ENCODE measurements at regions not wholly inside any gene's neighbourhood (a gene's known extent, or its start where the extent isn't known, plus 50 kb on each side); places are given as distances from the start of the nearest gene placed in this dataset.

DNA sequence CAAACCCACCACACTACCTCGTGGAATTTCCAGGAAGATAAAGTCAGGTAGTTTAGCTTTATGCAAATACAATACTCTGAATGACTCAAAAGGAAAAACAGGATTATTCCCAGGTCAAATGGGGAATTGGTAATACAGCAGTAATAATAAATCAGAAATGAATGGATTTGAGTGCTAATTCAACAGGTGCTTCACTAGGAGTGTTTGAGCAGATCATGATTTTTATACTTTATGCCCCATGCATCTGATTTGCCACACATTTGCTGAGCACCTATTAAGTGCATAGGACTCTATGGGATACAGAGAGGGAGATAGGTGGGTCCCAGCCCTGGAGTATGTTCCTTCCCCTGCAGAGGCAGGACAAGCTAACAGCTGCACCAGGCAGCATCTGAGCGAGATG, 381.4 kb upstream of the PODXL start:
- TF ChIP-seq EZH2 (IDR thresholded peaks at IDR 0.05; ENCODE audit: low read length), result no peak
- TF ChIP-seq, protein P1, sequence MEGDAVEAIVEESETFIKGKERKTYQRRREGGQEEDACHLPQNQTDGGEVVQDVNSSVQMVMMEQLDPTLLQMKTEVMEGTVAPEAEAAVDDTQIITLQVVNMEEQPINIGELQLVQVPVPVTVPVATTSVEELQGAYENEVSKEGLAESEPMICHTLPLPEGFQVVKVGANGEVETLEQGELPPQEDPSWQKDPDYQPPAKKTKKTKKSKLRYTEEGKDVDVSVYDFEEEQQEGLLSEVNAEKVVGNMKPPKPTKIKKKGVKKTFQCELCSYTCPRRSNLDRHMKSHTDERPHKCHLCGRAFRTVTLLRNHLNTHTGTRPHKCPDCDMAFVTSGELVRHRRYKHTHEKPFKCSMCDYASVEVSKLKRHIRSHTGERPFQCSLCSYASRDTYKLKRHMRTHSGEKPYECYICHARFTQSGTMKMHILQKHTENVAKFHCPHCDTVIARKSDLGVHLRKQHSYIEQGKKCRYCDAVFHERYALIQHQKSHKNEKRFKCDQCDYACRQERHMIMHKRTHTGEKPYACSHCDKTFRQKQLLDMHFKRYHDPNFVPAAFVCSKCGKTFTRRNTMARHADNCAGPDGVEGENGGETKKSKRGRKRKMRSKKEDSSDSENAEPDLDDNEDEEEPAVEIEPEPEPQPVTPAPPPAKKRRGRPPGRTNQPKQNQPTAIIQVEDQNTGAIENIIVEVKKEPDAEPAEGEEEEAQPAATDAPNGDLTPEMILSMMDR (optimal IDR thresholded peaks at IDR 0.05 in 1 of 3, IDR thresholded peaks at IDR 0.05 in 1 of 3, conservative IDR thresholded peaks at IDR 0.05 in 1 of 3; ENCODE audit: extremely low read depth in 1 of 3, insufficient read depth in 2 of 3, low read length in 3 of 3), result no peak
